ENCODE measurements at regions not wholly inside any gene's neighbourhood (a gene's known extent, or its start where the extent isn't known, plus 50 kb on each side); places are given as distances from the start of the nearest gene placed in this dataset.

- Histone ChIP-seq H3K79me2 (ENCODE audit: insufficient read depth, low read length) (no peaks in the 10 kb centered on the region), H3K36me3 (ENCODE audit: insufficient read depth, low read length) (no peaks in the 10 kb centered on the region), H3K27me3 (ENCODE audit: insufficient read depth, low read length) (no peaks in the 10 kb centered on the region), H3K9me3 (ENCODE audit: low read length) (no peaks in the 10 kb centered on the region), H3K27ac (ENCODE audit: low read depth, low read length, poor library complexity, severe bottlenecking) (no peak overlapping the region), H2AFZ (ENCODE audit: low read length) (no peak overlapping the region), H3K4me2 (ENCODE audit: low read length) (no peak overlapping the region), H3F3A (ENCODE audit: insufficient read depth, low read length) (no peaks in the 10 kb centered on the region), H3K9ac (ENCODE audit: low read length) (no peak overlapping the region), H3K4me3 (ENCODE audit: low read depth, low read length, poor library complexity, severe bottlenecking) (no peak overlapping the region), H4K20me1 (ENCODE audit: insufficient read depth, low read length) (no peaks in the 10 kb centered on the region), H3K9me2 (ENCODE audit: low read depth, low read length) (no peaks in the 10 kb centered on the region), H3K4me1 (ENCODE audit: insufficient read depth, low read length, severe bottlenecking) (peaks cover 6% of the 10 kb centered on the region)
- TF ChIP-seq EZH2 (IDR thresholded peaks at IDR 0.05; ENCODE audit: borderline replicate concordance, low read length) (no peak), CTCF (IDR thresholded peaks at IDR 0.05; ENCODE audit: low read length) (no peak)
Measured at GRCh38 chr13:84940167-84940566, 859.1 kb downstream of the SLITRK6 start.

DNA sequence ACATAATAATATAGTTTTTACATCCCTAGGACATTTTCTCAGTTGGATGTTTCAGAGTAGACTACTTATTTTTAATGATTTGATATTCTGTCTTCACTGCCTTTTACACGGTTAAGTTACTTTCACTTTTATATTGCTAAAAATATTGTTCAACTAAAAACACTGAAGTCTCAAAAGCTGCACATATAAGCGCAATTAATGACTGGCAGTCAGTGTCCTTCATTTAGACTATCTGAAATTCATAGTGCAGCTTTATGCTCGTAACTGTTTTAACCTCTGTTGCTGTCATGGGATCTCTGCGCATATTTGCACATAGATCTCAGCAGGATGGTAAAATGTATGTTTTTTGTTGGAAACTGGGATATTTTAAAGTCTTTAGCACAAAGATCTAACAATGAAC is 864.3 kb downstream of the SLITRK6 start:
- H2AFZ ChIP-seq (ENCODE audit: low read length), result no peak overlapping the region
- no peaks in the 10 kb centered on the region for H3K79me2 ChIP-seq (ENCODE audit: insufficient read depth, low read length)
- TF ChIP-seq EZH2 (IDR thresholded peaks at IDR 0.05; ENCODE audit: borderline replicate concordance, low read length) (no peak), CTCF (IDR thresholded peaks at IDR 0.05; ENCODE audit: low read length) (no peak)
- H3K9me2 ChIP-seq (ENCODE audit: low read depth, low read length), result no peaks in the 10 kb centered on the region
- peaks cover 11% of the 10 kb centered on the region for H3K4me1 ChIP-seq (ENCODE audit: insufficient read depth, low read length, severe bottlenecking)
- H3K27me3 ChIP-seq (ENCODE audit: insufficient read depth, low read length), result no peaks in the 10 kb centered on the region
- H3K4me3 ChIP-seq (ENCODE audit: low read depth, low read length, poor library complexity, severe bottlenecking), result peak overlapping the region; percentile 43
- no peaks in the 10 kb centered on the region for H3K9me3 ChIP-seq (ENCODE audit: low read length)
- peak overlapping the region; percentile 48 for H3K4me2 ChIP-seq (ENCODE audit: low read length)
- no peaks in the 10 kb centered on the region for H4K20me1 ChIP-seq (ENCODE audit: insufficient read depth, low read length)
- 0 out of 2 replicates have a peak overlapping the region, but pooled peaks have one; percentile 5 for H3K9ac ChIP-seq (ENCODE audit: low read length)
- no peak overlapping the region for H3K27ac ChIP-seq (ENCODE audit: low read depth, low read length, poor library complexity, severe bottlenecking)
- no peaks in the 10 kb centered on the region for H3F3A ChIP-seq (ENCODE audit: insufficient read depth, low read length)
- no peaks in the 10 kb centered on the region for H3K36me3 ChIP-seq (ENCODE audit: insufficient read depth, low read length)

- H3K27me3 ChIP-seq (ENCODE audit: insufficient read depth, low read length), result no peaks in the 10 kb centered on the region
- H3F3A ChIP-seq (ENCODE audit: insufficient read depth, low read length), result no peaks in the 10 kb centered on the region
- no peaks in the 10 kb centered on the region for H3K36me3 ChIP-seq (ENCODE audit: insufficient read depth, low read length)
- H3K4me1 ChIP-seq (ENCODE audit: insufficient read depth, low read length, severe bottlenecking), result peaks cover 11% of the 10 kb centered on the region
- no peaks in the 10 kb centered on the region for H3K9me3 ChIP-seq (ENCODE audit: low read length)
- no peak overlapping the region for H3K4me3 ChIP-seq (ENCODE audit: low read depth, low read length, poor library complexity, severe bottlenecking)
- no peak overlapping the region for H3K4me2 ChIP-seq (ENCODE audit: low read length)
- H3K9ac ChIP-seq (ENCODE audit: low read length), result no peak overlapping the region
- no peaks in the 10 kb centered on the region for H3K9me2 ChIP-seq (ENCODE audit: low read depth, low read length)
- no peaks in the 10 kb centered on the region for H3K79me2 ChIP-seq (ENCODE audit: insufficient read depth, low read length)
- no peak overlapping the region for H2AFZ ChIP-seq (ENCODE audit: low read length)
- H4K20me1 ChIP-seq (ENCODE audit: insufficient read depth, low read length), result no peaks in the 10 kb centered on the region
- TF ChIP-seq CTCF (IDR thresholded peaks at IDR 0.05; ENCODE audit: low read length), result no peak
- no peak for TF ChIP-seq EZH2 (IDR thresholded peaks at IDR 0.05; ENCODE audit: borderline replicate concordance, low read length)
- H3K27ac ChIP-seq (ENCODE audit: low read depth, low read length, poor library complexity, severe bottlenecking), result no peak overlapping the region
Measured at GRCh38 chr13:84933797-84934196, 865.4 kb downstream of the SLITRK6 start.
